BJ (cell line): ENCODE measurements at regions not wholly inside any gene's neighbourhood (a gene's known extent, or its start where the extent isn't known, plus 50 kb on each side); places are given as distances from the start of the nearest gene placed in this dataset.

ENCODE experiments used
- CTCF ChIA-PET: fragments of 350-600 bp; formaldehyde crosslinking; extraction: SDS; loops from one replicate; lab custom pipeline; 2021; ENCODE audit warnings: antibody characterized with exemption, inconsistent platforms; lab: Yijun Ruan, JAX
- POLR2A ChIA-PET: fragments of 300-600 bp; sonication (Branson Sonifier 250); formaldehyde crosslinking; extraction: SDS; loops from one replicate; lab custom pipeline; 2021; ENCODE audit warnings: antibody characterized with exemption; lab: Charles Lee
- DNase-seq: peaks from one replicate; pipeline ENCODE4 v3.0.0-alpha.2; 2011; ENCODE audit warnings: low read depth
- H3K27me3 ChIP-seq: 2 replicates; pipeline ENCODE4 v1.6.0; 2011; ENCODE audit warnings: low read length; ENCODE audit not compliant: control insufficient read depth, insufficient read depth
- H3K36me3 ChIP-seq: 2 replicates; pipeline ENCODE4 v1.5.1; 2011; ENCODE audit warnings: low read length; ENCODE audit not compliant: control insufficient read depth, insufficient read depth
- H3K4me3 ChIP-seq: 2 replicates; pipeline ENCODE4 v1.5.1; 2011; ENCODE audit warnings: low read depth, mild to moderate bottlenecking, control low read depth, low read length
- TF ChIP-seq, protein P1 (sequence below): IDR thresholded peaks from 2 replicates; pipeline ENCODE4 v1.5.1; 2011; ENCODE audit warnings: low read depth, mild to moderate bottlenecking, control low read depth, inconsistent platforms, low read length, moderate library complexity; ENCODE audit not compliant: insufficient read depth

DNA sequence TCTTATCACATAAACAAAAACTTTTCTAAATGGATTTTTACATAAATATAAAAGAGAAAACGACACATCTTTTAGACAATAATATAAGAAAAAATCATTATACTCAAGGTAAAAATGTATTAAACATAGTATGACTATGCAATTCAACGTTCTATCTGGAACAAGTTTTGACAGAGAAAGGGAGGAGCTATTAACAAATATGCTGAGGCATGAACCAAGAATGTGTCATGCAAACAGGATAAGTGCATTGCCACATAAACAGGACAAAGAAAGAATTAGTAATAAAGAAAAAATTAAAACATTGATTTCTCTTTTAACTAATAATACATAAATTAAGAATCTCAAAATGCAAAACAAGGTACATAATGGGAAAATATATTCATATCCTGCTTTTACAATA lies 1353.4 kb upstream of the GJE1 start:
- no peak overlapping the region for H3K4me3 ChIP-seq
- DNase-seq, result no peak
- CTCF ChIA-PET, result no interaction called here
- TF ChIP-seq, protein P1, sequence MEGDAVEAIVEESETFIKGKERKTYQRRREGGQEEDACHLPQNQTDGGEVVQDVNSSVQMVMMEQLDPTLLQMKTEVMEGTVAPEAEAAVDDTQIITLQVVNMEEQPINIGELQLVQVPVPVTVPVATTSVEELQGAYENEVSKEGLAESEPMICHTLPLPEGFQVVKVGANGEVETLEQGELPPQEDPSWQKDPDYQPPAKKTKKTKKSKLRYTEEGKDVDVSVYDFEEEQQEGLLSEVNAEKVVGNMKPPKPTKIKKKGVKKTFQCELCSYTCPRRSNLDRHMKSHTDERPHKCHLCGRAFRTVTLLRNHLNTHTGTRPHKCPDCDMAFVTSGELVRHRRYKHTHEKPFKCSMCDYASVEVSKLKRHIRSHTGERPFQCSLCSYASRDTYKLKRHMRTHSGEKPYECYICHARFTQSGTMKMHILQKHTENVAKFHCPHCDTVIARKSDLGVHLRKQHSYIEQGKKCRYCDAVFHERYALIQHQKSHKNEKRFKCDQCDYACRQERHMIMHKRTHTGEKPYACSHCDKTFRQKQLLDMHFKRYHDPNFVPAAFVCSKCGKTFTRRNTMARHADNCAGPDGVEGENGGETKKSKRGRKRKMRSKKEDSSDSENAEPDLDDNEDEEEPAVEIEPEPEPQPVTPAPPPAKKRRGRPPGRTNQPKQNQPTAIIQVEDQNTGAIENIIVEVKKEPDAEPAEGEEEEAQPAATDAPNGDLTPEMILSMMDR, result no peak
- H3K36me3 ChIP-seq, result no peaks in the 10 kb centered on the region
- H3K27me3 ChIP-seq, result no peaks in the 10 kb centered on the region
- POLR2A ChIA-PET, result no interaction called here

DNA sequence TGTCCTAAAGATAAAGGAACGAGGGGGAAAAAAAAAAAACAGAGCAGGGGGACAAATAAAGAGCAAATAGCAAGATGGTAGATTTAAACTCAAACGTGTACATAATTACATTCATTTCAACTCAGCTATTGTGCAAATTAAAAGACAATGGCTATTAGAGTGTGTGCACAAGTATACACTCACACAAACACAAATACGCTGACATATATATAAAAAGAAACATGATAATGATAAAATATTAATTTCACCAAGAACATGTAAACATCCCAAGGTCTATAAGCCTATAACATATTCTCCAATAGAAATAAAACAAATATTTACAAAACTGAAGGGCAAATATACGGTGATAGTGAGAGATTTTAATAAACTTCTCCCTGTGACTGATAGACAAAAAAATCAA lies 1354.9 kb upstream of the GJE1 start:
- POLR2A ChIA-PET, result no interaction called here

DNA sequence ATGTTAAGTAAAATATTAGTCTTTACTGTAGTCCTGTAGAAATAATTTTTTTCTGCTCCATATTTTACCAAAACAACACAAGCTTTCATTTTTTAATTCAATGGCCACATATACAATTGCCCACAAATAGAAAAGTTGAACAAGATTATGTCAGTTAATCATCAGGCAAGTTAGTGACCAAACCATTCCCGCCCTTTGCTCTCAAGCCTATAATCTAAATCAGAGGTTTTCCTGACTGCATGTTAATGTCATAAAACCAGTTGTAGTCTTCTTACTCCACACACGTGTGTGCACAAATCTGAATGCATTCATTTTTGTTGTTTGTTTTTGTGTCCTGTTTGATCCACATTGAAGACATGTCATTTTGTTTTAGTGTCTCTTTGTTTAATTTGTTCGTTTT lies 1357.7 kb upstream of the GJE1 start:
- POLR2A ChIA-PET, result no interaction called here
- Histone ChIP-seq H3K27me3 (no peaks in the 10 kb centered on the region), H3K36me3 (no peaks in the 10 kb centered on the region), H3K4me3 (no peak overlapping the region)
- TF ChIP-seq, protein P1, result no peak
- CTCF ChIA-PET, result no interaction called here
- DNase-seq, result no peak

More for the DNA sequence above, 1354.9 kb upstream of the GJE1 start:
- no peaks in the 10 kb centered on the region for H3K36me3 ChIP-seq
- CTCF ChIA-PET, result no interaction called here
- TF ChIP-seq, protein P1, result no peak
- H3K27me3 ChIP-seq, result no peaks in the 10 kb centered on the region
- no peak for DNase-seq
- no peak overlapping the region for H3K4me3 ChIP-seq

DNA sequence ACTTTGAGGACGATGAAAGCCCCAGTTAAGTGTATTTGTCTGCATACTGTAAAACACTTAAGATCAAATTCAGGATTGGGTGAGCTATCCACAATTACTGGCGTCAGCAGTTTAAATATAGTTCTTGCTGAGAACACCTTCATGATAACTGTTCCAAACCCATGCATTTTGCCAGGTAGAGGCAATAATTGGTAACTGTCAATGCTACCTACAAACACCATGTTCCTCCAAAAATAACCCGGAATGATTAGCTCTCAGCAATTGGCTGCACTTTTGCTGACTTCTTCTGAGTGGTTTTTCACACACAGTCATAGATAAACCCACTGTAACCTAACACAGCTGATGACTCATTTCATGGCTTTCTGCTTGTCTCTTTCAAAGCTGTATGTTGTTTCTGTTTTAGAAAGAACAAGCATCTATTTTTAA lies 1358.6 kb upstream of the GJE1 start:
- POLR2A ChIA-PET, result interaction anchor here (0.6 kb wide), 1 partner anchor 110 kb away, joined by 3 read pairs; no protein-coding TSS in a partner anchor
- no peaks in the 10 kb centered on the region for H3K36me3 ChIP-seq
- CTCF ChIA-PET, result no interaction called here
- TF ChIP-seq, protein P1, result no peak
- no peaks in the 10 kb centered on the region for H3K27me3 ChIP-seq
- peak; percentile 27 for DNase-seq
- no peak overlapping the region for H3K4me3 ChIP-seq

DNA sequence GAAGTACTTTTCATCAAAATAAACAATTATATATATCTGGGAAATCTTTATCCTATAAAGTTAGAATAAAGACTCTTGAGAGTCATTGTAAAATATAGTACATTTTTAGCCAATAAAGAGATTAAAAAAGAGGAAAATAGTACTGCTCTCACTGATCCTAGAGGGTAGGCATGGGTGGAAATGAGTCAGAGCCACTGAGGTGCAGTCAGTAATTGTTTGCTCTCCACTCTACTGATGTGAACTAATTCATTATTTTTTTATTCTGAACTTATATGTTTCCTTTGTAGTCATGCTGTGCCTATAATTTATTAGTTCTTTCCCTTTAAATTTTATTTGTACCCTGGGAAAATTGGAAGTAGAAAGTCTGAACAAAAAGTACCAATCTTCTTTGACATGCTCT lies 1359.4 kb upstream of the GJE1 start:
- H3K36me3 ChIP-seq, result no peaks in the 10 kb centered on the region
- no peaks in the 10 kb centered on the region for H3K27me3 ChIP-seq
- ChIA-PET CTCF (no interaction called here), POLR2A (no interaction called here)
- TF ChIP-seq, protein P1, result no peak
- no peak for DNase-seq
- H3K4me3 ChIP-seq, result no peak overlapping the region
